Activated CD8-positive, alpha-beta T cell treated with anti-CD3 and anti-CD28 coated beads for 36 hours (primary cell): ENCODE measurements at regions not wholly inside any gene's neighbourhood (a gene's known extent, or its start where the extent isn't known, plus 50 kb on each side); places are given as distances from the start of the nearest gene placed in this dataset.

Source experiments
- ATAC-seq: fragments of 200-7000 bp; cut with Tn5 transposase; one replicate; pipeline ENCODE4 v1.10.0; 2021; ENCODE audit warnings: mild to moderate bottlenecking, moderate library complexity
- CTCF ChIA-PET: fragments of 350-600 bp; sonication (Branson Sonifier 250); formaldehyde crosslinking; loops from one replicate; lab custom pipeline; 2021; ENCODE audit warnings: antibody characterized with exemption; lab: Charles Lee
- POLR2A ChIA-PET: fragments of 350-600 bp; sonication (Branson Sonifier 250); formaldehyde crosslinking; loops from one replicate; lab custom pipeline; 2021; ENCODE audit warnings: antibody characterized with exemption; lab: Charles Lee
- DNase-seq: peaks from one replicate; pipeline ENCODE4 v3.0.0-alpha.2; 2020
- H3K27ac Mint-ChIP-seq: one replicate; pipeline ENCODE4 v1.8.0; 2021; ENCODE audit warnings: mild to moderate bottlenecking, mixed read lengths
- H3K27me3 Mint-ChIP-seq: one replicate; pipeline ENCODE4 v1.8.0; 2021; ENCODE audit warnings: mixed read lengths
- H3K36me3 Mint-ChIP-seq: one replicate; pipeline ENCODE4 v1.8.0; 2021; ENCODE audit warnings: low read depth, mixed read lengths
- H3K4me1 Mint-ChIP-seq: one replicate; pipeline ENCODE4 v1.8.0; 2021; ENCODE audit warnings: low read depth, mixed read lengths
- H3K4me3 Mint-ChIP-seq: one replicate; pipeline ENCODE4 v1.8.0; 2021; ENCODE audit warnings: mild to moderate bottlenecking, moderate library complexity, mixed read lengths
- H3K9me3 Mint-ChIP-seq: one replicate; pipeline ENCODE4 v1.8.0; 2021; ENCODE audit warnings: mixed read lengths
- CTCF ChIP-seq: fragments of 200-600 bp; IDR thresholded peaks from one replicate; pipeline ENCODE4 v1.8.0; 2022; ENCODE audit warnings: antibody characterized with exemption, mild to moderate bottlenecking
- intact Hi-C: fragments of 100-400 bp; cut with micrococcal nuclease; formaldehyde crosslinking; loops from one replicate; pipeline ENCODE4 v1.10.0; 2022

- ChIA-PET POLR2A (no interaction called here), CTCF (no interaction called here)
- intact Hi-C loops, result no loop called here
Measured at GRCh38 chr11:130526846-130527245, 78.4 kb downstream of the ADAMTS15 start.

GRCh38 chr11:130527636-130528297, 79.3 kb downstream of the ADAMTS15 start:
- CTCF ChIA-PET, result no interaction called here
- H3K9me3 Mint-ChIP-seq, result no peaks in the 10 kb centered on the region

More at GRCh38 chr11:130526846-130527245, 78.4 kb downstream of the ADAMTS15 start:
- no peak for DNase-seq
- no peaks in the 10 kb centered on the region for H3K9me3 Mint-ChIP-seq
- no peak overlapping the region for H3K27ac Mint-ChIP-seq
- no peaks in the 10 kb centered on the region for H3K36me3 Mint-ChIP-seq
- no peak overlapping the region for H3K4me3 Mint-ChIP-seq
- H3K4me1 Mint-ChIP-seq, result no peaks in the 10 kb centered on the region
- no peak for TF ChIP-seq CTCF
- no peak for ATAC-seq
- no peaks in the 10 kb centered on the region for H3K27me3 Mint-ChIP-seq

GRCh38 chr11:130528298-130529261, 80.1 kb downstream of the ADAMTS15 start:
- no peak for TF ChIP-seq CTCF
- Mint-ChIP-seq H3K9me3 (no peaks in the 10 kb centered on the region), H3K4me1 (no peaks in the 10 kb centered on the region), H3K27me3 (no peaks in the 10 kb centered on the region), H3K27ac (no peak overlapping the region), H3K36me3 (no peaks in the 10 kb centered on the region), H3K4me3 (no peak overlapping the region)
- intact Hi-C loops, result no loop called here
- CTCF ChIA-PET, result no interaction called here
- POLR2A ChIA-PET, result no interaction called here
- ATAC-seq, result no peak
- DNase-seq, result no peak

More at GRCh38 chr11:130527636-130528297, 79.3 kb downstream of the ADAMTS15 start:
- no peak for DNase-seq
- Mint-ChIP-seq H3K4me3 (no peak overlapping the region), H3K27me3 (no peaks in the 10 kb centered on the region), H3K36me3 (no peaks in the 10 kb centered on the region), H3K27ac (no peak overlapping the region), H3K4me1 (no peaks in the 10 kb centered on the region)
- no peak for TF ChIP-seq CTCF
- POLR2A ChIA-PET, result no interaction called here
- no peak for ATAC-seq
- intact Hi-C loops, result no loop called here

- Mint-ChIP-seq H3K4me1 (no peaks in the 10 kb centered on the region), H3K4me3 (no peak overlapping the region), H3K36me3 (no peaks in the 10 kb centered on the region), H3K27ac (no peak overlapping the region), H3K9me3 (no peaks in the 10 kb centered on the region), H3K27me3 (no peaks in the 10 kb centered on the region)
- TF ChIP-seq CTCF, result no peak
- ATAC-seq (no peak), DNase-seq (no peak)
- POLR2A ChIA-PET, result no interaction called here
- intact Hi-C loops, result no loop called here
- CTCF ChIA-PET, result no interaction called here
Measured at GRCh38 chr11:130529366-130529765, 80.9 kb downstream of the ADAMTS15 start.

GRCh38 chr11:130531061-130531460, 82.6 kb downstream of the ADAMTS15 start:
- CTCF ChIA-PET, result interaction anchor here (0.7 kb wide), 1 partner anchor 99 kb away, joined by 3 read pairs; no protein-coding TSS in a partner anchor
- Mint-ChIP-seq H3K27ac (no peak overlapping the region), H3K36me3 (no peaks in the 10 kb centered on the region), H3K9me3 (no peaks in the 10 kb centered on the region), H3K4me1 (no peaks in the 10 kb centered on the region), H3K4me3 (no peak overlapping the region), H3K27me3 (no peaks in the 10 kb centered on the region)
- intact Hi-C loops, result no loop called here
- no peak for ATAC-seq
- DNase-seq, result no peak
- TF ChIP-seq CTCF, result no peak
- POLR2A ChIA-PET, result no interaction called here
